H9 (cell line): ENCODE measurements at regions not wholly inside any gene's neighbourhood (a gene's known extent, or its start where the extent isn't known, plus 50 kb on each side); places are given as distances from the start of the nearest gene placed in this dataset.

ENCODE experiments used
- DNase-seq: peaks from one replicate; pipeline ENCODE4 v3.0.0-alpha.2; 2017
- H2AFZ ChIP-seq: one replicate; pipeline ENCODE4 v1.6.1; 2013; ENCODE audit warnings: mild to moderate bottlenecking, low read length, control low read depth, moderate library complexity
- H2AK5ac ChIP-seq: 2 replicates; pipeline ENCODE4 v1.6.1; 2013; ENCODE audit warnings: low read length, control low read depth, mixed read lengths; ENCODE audit not compliant: insufficient read length
- H2BK120ac ChIP-seq: one replicate; pipeline ENCODE4 v1.6.1; 2013; ENCODE audit warnings: low read depth, mild to moderate bottlenecking, low read length, control low read depth, inconsistent platforms; ENCODE audit not compliant: poor library complexity, severe bottlenecking
- H2BK12ac ChIP-seq: 2 replicates; pipeline ENCODE4 v1.6.1; 2013; ENCODE audit warnings: low read length, control low read depth, mixed read lengths, low read depth; ENCODE audit not compliant: insufficient read length
- H2BK15ac ChIP-seq: 2 replicates; pipeline ENCODE4 v1.6.1; 2013; ENCODE audit warnings: low read depth, low read length, control low read depth
- H2BK20ac ChIP-seq: one replicate; pipeline ENCODE4 v1.6.1; 2013; ENCODE audit warnings: low read depth, mild to moderate bottlenecking, low read length, control low read depth, inconsistent platforms; ENCODE audit not compliant: poor library complexity, severe bottlenecking
- H2BK5ac ChIP-seq: 2 replicates; pipeline ENCODE4 v1.6.1; 2013; ENCODE audit warnings: low read length, control low read depth, mixed read lengths; ENCODE audit not compliant: insufficient read length
- H3K14ac ChIP-seq: 2 replicates; pipeline ENCODE4 v1.6.1; 2013; ENCODE audit warnings: low read length, control low read depth; ENCODE audit not compliant: insufficient read depth
- H3K18ac ChIP-seq: 2 replicates; pipeline ENCODE4 v1.6.1; 2013; ENCODE audit warnings: low read depth, mild to moderate bottlenecking, mixed read lengths, low read length, control low read depth; ENCODE audit not compliant: insufficient read length
- H3K23ac ChIP-seq: 2 replicates; pipeline ENCODE4 v1.6.1; 2013; ENCODE audit warnings: low read length, control low read depth, mixed read lengths, low read depth; ENCODE audit not compliant: insufficient read length
- H3K23me2 ChIP-seq: 2 replicates; pipeline ENCODE4 v1.6.1; 2013; ENCODE audit warnings: low read depth, mild to moderate bottlenecking, mixed read lengths, low read length, control low read depth; ENCODE audit not compliant: insufficient read length, poor library complexity, severe bottlenecking
- H3K27ac ChIP-seq: 2 replicates; pipeline ENCODE4 v1.5.1; 2013; ENCODE audit warnings: low read length, control low read depth, mixed read lengths, low read depth; ENCODE audit not compliant: insufficient read length
- H3K27me3 ChIP-seq: 2 replicates; pipeline ENCODE4 v1.6.1; 2013; ENCODE audit warnings: low read length, control low read depth, inconsistent platforms; ENCODE audit not compliant: insufficient read depth
- H3K4ac ChIP-seq: 2 replicates; pipeline ENCODE4 v1.6.1; 2013; ENCODE audit warnings: low read depth, mild to moderate bottlenecking, control low read depth, inconsistent platforms, low read length, moderate library complexity
- H3K4me1 ChIP-seq: 2 replicates; pipeline ENCODE4 v1.6.1; 2013; ENCODE audit warnings: low read length, control low read depth, inconsistent platforms; ENCODE audit not compliant: insufficient read depth
- H3K4me2 ChIP-seq: 2 replicates; pipeline ENCODE4 v1.6.1; 2013; ENCODE audit warnings: low read length, control low read depth, mixed read lengths; ENCODE audit not compliant: insufficient read length, insufficient read depth
- H3K56ac ChIP-seq: 2 replicates; pipeline ENCODE4 v1.6.1; 2013; ENCODE audit warnings: low read depth, mild to moderate bottlenecking, mixed read lengths, low read length, control low read depth; ENCODE audit not compliant: insufficient read length
- H3K79me1 ChIP-seq: 2 replicates; pipeline ENCODE4 v1.6.1; 2013; ENCODE audit warnings: low read depth, mild to moderate bottlenecking, moderate library complexity, low read length, control low read depth, inconsistent platforms; ENCODE audit not compliant: insufficient read depth, poor library complexity, severe bottlenecking
- H3K79me2 ChIP-seq: 2 replicates; pipeline ENCODE4 v1.6.1; 2013; ENCODE audit warnings: low read length, control low read depth, inconsistent platforms; ENCODE audit not compliant: insufficient read depth
- H3K9ac ChIP-seq: 2 replicates; pipeline ENCODE4 v1.6.1; 2013; ENCODE audit warnings: low read length, control low read depth, mixed read lengths; ENCODE audit not compliant: insufficient read length; ENCODE audit errors: extremely low read depth
- H3K9me3 ChIP-seq: one replicate; pipeline ENCODE4 v1.6.1; 2013; ENCODE audit warnings: low read depth, low read length, inconsistent platforms; ENCODE audit not compliant: control insufficient read depth
- H3T11ph ChIP-seq: one replicate; pipeline ENCODE4 v1.6.1; 2013; ENCODE audit warnings: mild to moderate bottlenecking, low read length, control low read depth, inconsistent platforms
- H4K20me1 ChIP-seq: one replicate; pipeline ENCODE4 v1.6.1; 2013; ENCODE audit not compliant: control insufficient read depth, insufficient read length, insufficient read depth
- H4K5ac ChIP-seq: 2 replicates; pipeline ENCODE4 v1.6.1; 2013; ENCODE audit warnings: low read depth, mild to moderate bottlenecking, mixed read lengths, low read length, control low read depth; ENCODE audit not compliant: insufficient read length
- H4K8ac ChIP-seq: replicated peaks from 2 replicates; pipeline ENCODE4 v1.6.1; 2013; ENCODE audit warnings: low read length, control low read depth, mixed read lengths, low read depth; ENCODE audit not compliant: insufficient read length
- H4K91ac ChIP-seq: 2 replicates; pipeline ENCODE4 v1.6.1; 2013; ENCODE audit warnings: low read depth, mild to moderate bottlenecking, moderate library complexity, mixed read lengths, low read length, control low read depth; ENCODE audit not compliant: insufficient read length
- H3K27ac Mint-ChIP-seq, 3 experiments: 2 replicates in 2 of 3; 3 replicates in 1 of 3; pipeline ENCODE4 v1.8.0; 2020 to 2021; ENCODE audit warnings: mixed read lengths in 3 of 3, mild to moderate bottlenecking in 1 of 3, moderate library complexity in 1 of 3
- H3K27me3 Mint-ChIP-seq: 2 replicates; pipeline ENCODE4 v1.8.0; 2021; ENCODE audit warnings: low read depth, mild to moderate bottlenecking, moderate library complexity, mixed read lengths
- H3K36me3 Mint-ChIP-seq, 3 experiments: 2 replicates in 2 of 3; 3 replicates in 1 of 3; pipeline ENCODE4 v1.8.0; 2020 to 2021; ENCODE audit warnings: low read depth in 3 of 3, mixed read lengths in 3 of 3; ENCODE audit not compliant: insufficient read depth in 1 of 3
- H3K4me1 Mint-ChIP-seq, 2 experiments: 2 replicates each; pipeline ENCODE4 v1.8.0; 2020; ENCODE audit warnings: mixed read lengths in 2 of 2
- H3K4me3 Mint-ChIP-seq, 2 experiments: 2 replicates in 1 of 2; 3 replicates in 1 of 2; pipeline ENCODE4 v1.8.0; 2020 to 2021; ENCODE audit warnings: mild to moderate bottlenecking in 2 of 2, mixed read lengths in 2 of 2, moderate library complexity in 1 of 2
- H3K9me3 Mint-ChIP-seq, 2 experiments: 2 replicates in 1 of 2; 3 replicates in 1 of 2; pipeline ENCODE4 v1.8.0; 2020; ENCODE audit warnings: mild to moderate bottlenecking in 2 of 2, mixed read lengths in 2 of 2, moderate library complexity in 1 of 2
- WGBS: extraction: QIAGEN DNeasy Blood & Tissue Kit; methylation state at CpG from one replicate; pipeline ENCODE4 v1.1.7; 2013; ENCODE audit warnings: missing lambda C conversion rate, low lambda C conversion rate, mixed read lengths; ENCODE audit not compliant: insufficient read length; ENCODE audit errors: extremely low coverage; 5-methylcytosine and 5-hydroxymethylcytosine counted together
- TF ChIP-seq, protein P1 (sequence below): fragments of 200-600 bp; sonication (generic); conservative IDR thresholded peaks from 3 replicates; pipeline ENCODE4 v1.8.0; 2021; ENCODE audit warnings: antibody characterized with exemption, mild to moderate bottlenecking

DNA sequence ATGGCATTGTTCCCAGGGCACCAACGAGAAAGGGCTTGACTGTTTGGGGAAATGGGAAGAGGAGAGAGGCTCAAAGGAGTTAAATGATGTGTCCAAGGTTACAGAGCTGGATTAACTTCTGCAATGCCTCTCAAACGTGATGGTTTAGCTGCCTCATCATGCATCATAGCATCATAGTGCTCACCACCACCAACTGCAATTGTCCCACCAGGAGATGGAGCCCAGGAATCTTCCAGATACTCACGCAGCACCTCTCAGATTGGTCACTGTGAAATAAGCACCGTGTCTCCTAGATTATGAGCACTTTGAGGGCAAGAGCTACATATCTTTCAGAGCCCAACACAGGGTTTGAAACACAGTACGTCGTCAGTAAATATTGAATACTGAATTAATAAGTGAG, 69.2 kb downstream of the PRSS23 start:
- Mint-ChIP-seq H3K27me3 (no peaks in the 10 kb centered on the region), H3K36me3 (no peaks in the 10 kb centered on the region), H3K9me3 (no peaks in the 10 kb centered on the region), H3K4me1 (peaks cover 5 to 7% of the 10 kb centered on the region in 2 experiments), H3K27ac (no peak overlapping the region), H3K4me3 (no peak overlapping the region)
- no peaks in the 10 kb centered on the region for H3K79me2 ChIP-seq
- H2BK120ac ChIP-seq: no peak overlapping the region
- H3K14ac ChIP-seq: no peak overlapping the region
- H4K20me1 ChIP-seq: no peaks in the 10 kb centered on the region
- no peak overlapping the region for H4K8ac ChIP-seq
- no peak overlapping the region for H3K9ac ChIP-seq
- no peaks in the 10 kb centered on the region for H3K23me2 ChIP-seq
- H3K23ac ChIP-seq: no peak overlapping the region
- no peak overlapping the region for H2BK20ac ChIP-seq
- no peak overlapping the region for H3K4me2 ChIP-seq
- TF ChIP-seq, protein P1, sequence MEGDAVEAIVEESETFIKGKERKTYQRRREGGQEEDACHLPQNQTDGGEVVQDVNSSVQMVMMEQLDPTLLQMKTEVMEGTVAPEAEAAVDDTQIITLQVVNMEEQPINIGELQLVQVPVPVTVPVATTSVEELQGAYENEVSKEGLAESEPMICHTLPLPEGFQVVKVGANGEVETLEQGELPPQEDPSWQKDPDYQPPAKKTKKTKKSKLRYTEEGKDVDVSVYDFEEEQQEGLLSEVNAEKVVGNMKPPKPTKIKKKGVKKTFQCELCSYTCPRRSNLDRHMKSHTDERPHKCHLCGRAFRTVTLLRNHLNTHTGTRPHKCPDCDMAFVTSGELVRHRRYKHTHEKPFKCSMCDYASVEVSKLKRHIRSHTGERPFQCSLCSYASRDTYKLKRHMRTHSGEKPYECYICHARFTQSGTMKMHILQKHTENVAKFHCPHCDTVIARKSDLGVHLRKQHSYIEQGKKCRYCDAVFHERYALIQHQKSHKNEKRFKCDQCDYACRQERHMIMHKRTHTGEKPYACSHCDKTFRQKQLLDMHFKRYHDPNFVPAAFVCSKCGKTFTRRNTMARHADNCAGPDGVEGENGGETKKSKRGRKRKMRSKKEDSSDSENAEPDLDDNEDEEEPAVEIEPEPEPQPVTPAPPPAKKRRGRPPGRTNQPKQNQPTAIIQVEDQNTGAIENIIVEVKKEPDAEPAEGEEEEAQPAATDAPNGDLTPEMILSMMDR: no peak
- H3K18ac ChIP-seq: no peak overlapping the region
- H4K5ac ChIP-seq: no peak overlapping the region
- H3K9me3 ChIP-seq: no peaks in the 10 kb centered on the region
- no peak overlapping the region for H2AFZ ChIP-seq
- H3K4me1 ChIP-seq: no peaks in the 10 kb centered on the region
- no peaks in the 10 kb centered on the region for H3K27me3 ChIP-seq
- no peaks in the 10 kb centered on the region for H3K79me1 ChIP-seq
- H3K56ac ChIP-seq: no peak overlapping the region
- no CpG with 5 or more reads among the region's 6 CpGs for WGBS
- no peak overlapping the region for H2AK5ac ChIP-seq
- H2BK12ac ChIP-seq: no peak overlapping the region
- H3K4ac ChIP-seq: no peak overlapping the region
- H3K27ac ChIP-seq: no peak overlapping the region
- H3T11ph ChIP-seq: no peak overlapping the region
- H4K91ac ChIP-seq: no peak overlapping the region
- no peak overlapping the region for H2BK5ac ChIP-seq
- no peak for DNase-seq
- H2BK15ac ChIP-seq: no peak overlapping the region
